GM12892 (cell line): ENCODE measurements at regions not wholly inside any gene's neighbourhood (a gene's known extent, or its start where the extent isn't known, plus 50 kb on each side); places are given as distances from the start of the nearest gene placed in this dataset.

ENCODE experiments used
- POLR2A ChIP-seq: IDR thresholded peaks from 2 replicates; pipeline ENCODE4 v1.6.1; 2011; ENCODE audit warnings: low read depth, low read length, control low read depth
- POLR2AphosphoS5 ChIP-seq: IDR thresholded peaks from 2 replicates; pipeline ENCODE4 v1.6.1; 2011; ENCODE audit warnings: low read depth, low read length, control low read depth

DNA sequence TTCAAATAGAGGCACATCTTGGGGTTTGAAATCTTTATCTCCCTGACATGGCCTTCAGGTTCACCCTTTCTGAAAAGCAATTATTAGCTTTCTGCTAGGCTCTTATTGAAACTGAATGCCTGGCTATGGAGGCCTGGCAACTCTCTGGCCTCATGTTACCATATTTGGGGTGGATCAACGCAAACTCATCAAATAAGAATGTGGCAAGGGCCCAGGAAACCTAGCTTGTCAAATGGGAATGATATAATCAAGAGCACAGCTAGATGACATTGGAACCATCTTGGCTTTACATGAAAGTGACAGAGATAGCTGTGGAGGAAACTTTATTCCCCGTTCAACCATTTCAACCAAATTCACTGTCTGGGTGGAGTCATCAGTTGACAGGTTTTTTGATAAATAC is 202.8 kb upstream of the SMIM30 start:
- TF ChIP-seq POLR2A: no peak
- no peak for TF ChIP-seq POLR2AphosphoS5
